Hepatocyte (in vitro differentiated cells): ENCODE measurements at regions not wholly inside any gene's neighbourhood (a gene's known extent, or its start where the extent isn't known, plus 50 kb on each side); places are given as distances from the start of the nearest gene placed in this dataset.
A peak's percentile ranks its signal among the peaks of the same experiment; 100 is the strongest.
"Not testable (repeated sequence)": the region's sequence is repeated elsewhere in the genome, so short reads cannot be mapped to it uniquely, and the experiment has no call there.

Source experiments
- DNase-seq: peaks from one replicate; pipeline ENCODE4 v3.0.0-alpha.2; 2016; ENCODE audit warnings: low spot score
- H2AFZ ChIP-seq: fragments of 200-600 bp; sonication (generic); 2 replicates; pipeline ENCODE4 v1.6.0; 2016; ENCODE audit warnings: antibody characterized with exemption, mild to moderate bottlenecking
- H3K27ac ChIP-seq: fragments of 200-600 bp; sonication (generic); 2 replicates; pipeline ENCODE4 v1.5.1; 2016; ENCODE audit warnings: mild to moderate bottlenecking
- H3K27me3 ChIP-seq: fragments of 200-600 bp; sonication (generic); 2 replicates; pipeline ENCODE4 v1.6.1; 2016
- H3K36me3 ChIP-seq: fragments of 200-600 bp; sonication (generic); replicated peaks from 2 replicates; pipeline ENCODE4 v1.5.1; 2016; ENCODE audit warnings: low read depth; ENCODE audit not compliant: insufficient read depth
- H3K4me1 ChIP-seq: fragments of 200-600 bp; sonication (generic); 2 replicates; pipeline ENCODE4 v1.5.1; 2016; ENCODE audit warnings: mild to moderate bottlenecking, moderate library complexity; ENCODE audit not compliant: insufficient read depth
- H3K4me2 ChIP-seq: fragments of 200-600 bp; sonication (generic); 2 replicates; pipeline ENCODE4 v1.6.0; 2016
- H3K4me3 ChIP-seq: fragments of 200-600 bp; sonication (generic); 2 replicates; pipeline ENCODE4 v1.5.1; 2016; ENCODE audit warnings: mild to moderate bottlenecking
- H3K79me2 ChIP-seq: fragments of 200-600 bp; sonication (generic); 2 replicates; pipeline ENCODE4 v1.6.0; 2017; ENCODE audit warnings: mild to moderate bottlenecking
- H3K9me2 ChIP-seq: fragments of 200-600 bp; sonication (generic); replicated peaks from 2 replicates; pipeline ENCODE4 v1.6.0; 2017; ENCODE audit warnings: mild to moderate bottlenecking; ENCODE audit not compliant: insufficient read depth
- H3K9me3 ChIP-seq: fragments of 200-600 bp; sonication (generic); 2 replicates; pipeline ENCODE4 v1.5.1; 2016; ENCODE audit warnings: low read depth, mild to moderate bottlenecking
- H4K20me1 ChIP-seq: fragments of 200-600 bp; sonication (generic); 2 replicates; pipeline ENCODE4 v1.6.0; 2016; ENCODE audit warnings: mild to moderate bottlenecking; ENCODE audit not compliant: insufficient read depth, poor library complexity, severe bottlenecking
- EZH2 ChIP-seq: fragments of 200-600 bp; sonication (generic); IDR thresholded peaks from 2 replicates; pipeline ENCODE4 v1.6.1; 2016; ENCODE audit warnings: antibody characterized with exemption, mild to moderate bottlenecking, borderline replicate concordance
- EZH2phosphoT487 ChIP-seq: fragments of 200-600 bp; sonication (generic); IDR thresholded peaks from one replicate; pipeline ENCODE4 v1.6.1; 2018; ENCODE audit warnings: antibody characterized with exemption, mild to moderate bottlenecking, low read depth, moderate library complexity; ENCODE audit not compliant: unreplicated experiment, severe bottlenecking
- WGBS: methylation state at CpG from one replicate; pipeline ENCODE4 v1.1.6; 2016; ENCODE audit warnings: low lambda C conversion rate; ENCODE audit errors: missing lambda C conversion rate; 5-methylcytosine and 5-hydroxymethylcytosine counted together
- TF ChIP-seq, protein P1 (sequence below): fragments of 200-600 bp; sonication (generic); IDR thresholded peaks from 2 replicates; pipeline ENCODE4 v1.5.1; 2016; ENCODE audit warnings: antibody characterized with exemption, mild to moderate bottlenecking; ENCODE audit not compliant: poor library complexity

DNA sequence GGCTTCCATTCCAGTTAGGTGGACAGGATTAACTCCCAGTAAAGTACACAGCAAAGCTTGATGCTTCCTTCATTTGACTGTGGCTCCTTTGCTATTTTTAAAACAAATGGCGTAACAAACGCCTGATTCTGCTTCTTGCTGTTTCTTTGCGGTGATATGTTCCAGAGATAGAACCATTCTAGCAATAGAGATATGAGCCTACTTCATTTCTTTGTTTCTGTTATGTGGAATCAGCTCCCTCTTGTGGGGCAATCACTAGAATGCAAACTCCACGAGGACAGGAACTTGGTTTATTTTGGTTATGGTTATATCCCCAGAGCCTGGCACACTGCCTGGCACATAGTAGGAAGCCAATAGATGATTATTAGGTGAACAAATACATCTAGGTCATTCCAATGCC lies 122.6 kb upstream of the SLC6A11 start:
- Histone ChIP-seq H3K4me2 (no peak overlapping the region), H3K36me3 (no peaks in the 10 kb centered on the region), H3K4me1 (no peaks in the 10 kb centered on the region), H3K27ac (no peak overlapping the region), H2AFZ (no peak overlapping the region), H3K4me3 (no peak overlapping the region), H3K27me3 (no peaks in the 10 kb centered on the region), H4K20me1 (no peaks in the 10 kb centered on the region), H3K9me3 (no peaks in the 10 kb centered on the region), H3K79me2 (no peaks in the 10 kb centered on the region), H3K9me2 (no peaks in the 10 kb centered on the region)
- TF ChIP-seq EZH2 = no peak
- TF ChIP-seq, protein P1, sequence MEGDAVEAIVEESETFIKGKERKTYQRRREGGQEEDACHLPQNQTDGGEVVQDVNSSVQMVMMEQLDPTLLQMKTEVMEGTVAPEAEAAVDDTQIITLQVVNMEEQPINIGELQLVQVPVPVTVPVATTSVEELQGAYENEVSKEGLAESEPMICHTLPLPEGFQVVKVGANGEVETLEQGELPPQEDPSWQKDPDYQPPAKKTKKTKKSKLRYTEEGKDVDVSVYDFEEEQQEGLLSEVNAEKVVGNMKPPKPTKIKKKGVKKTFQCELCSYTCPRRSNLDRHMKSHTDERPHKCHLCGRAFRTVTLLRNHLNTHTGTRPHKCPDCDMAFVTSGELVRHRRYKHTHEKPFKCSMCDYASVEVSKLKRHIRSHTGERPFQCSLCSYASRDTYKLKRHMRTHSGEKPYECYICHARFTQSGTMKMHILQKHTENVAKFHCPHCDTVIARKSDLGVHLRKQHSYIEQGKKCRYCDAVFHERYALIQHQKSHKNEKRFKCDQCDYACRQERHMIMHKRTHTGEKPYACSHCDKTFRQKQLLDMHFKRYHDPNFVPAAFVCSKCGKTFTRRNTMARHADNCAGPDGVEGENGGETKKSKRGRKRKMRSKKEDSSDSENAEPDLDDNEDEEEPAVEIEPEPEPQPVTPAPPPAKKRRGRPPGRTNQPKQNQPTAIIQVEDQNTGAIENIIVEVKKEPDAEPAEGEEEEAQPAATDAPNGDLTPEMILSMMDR = peak; percentile 25
- no peak for TF ChIP-seq EZH2phosphoT487
- 71% methylated on average over 4 of the region's 4 CpGs for WGBS
- no peak for DNase-seq

DNA sequence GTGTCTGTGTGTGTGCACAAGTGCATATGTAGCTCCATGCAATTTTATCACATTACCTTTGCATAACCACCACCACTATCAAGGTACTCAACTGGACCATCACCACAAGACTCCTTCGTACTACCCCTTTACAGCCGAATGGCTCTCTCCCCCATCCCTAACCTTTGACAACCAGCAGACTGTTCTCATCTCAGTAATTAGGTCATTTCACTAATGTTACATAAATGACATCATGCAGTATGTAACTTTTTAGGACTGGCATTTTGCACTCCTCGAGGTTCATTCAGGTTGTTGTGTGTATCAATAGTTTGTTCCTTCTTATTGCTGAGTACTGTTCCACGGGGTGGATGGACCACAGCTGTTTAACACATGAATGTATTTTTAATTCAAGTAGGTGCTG lies 121.8 kb upstream of the SLC6A11 start:
- no peaks in the 10 kb centered on the region for H3K9me2 ChIP-seq
- H3K4me3 ChIP-seq = no peak overlapping the region
- no peaks in the 10 kb centered on the region for H4K20me1 ChIP-seq
- H3K4me2 ChIP-seq = no peak overlapping the region
- H3K36me3 ChIP-seq = no peaks in the 10 kb centered on the region
- H2AFZ ChIP-seq = no peak overlapping the region
- 78% methylated on average over 4 of the region's 4 CpGs for WGBS
- H3K27me3 ChIP-seq = no peaks in the 10 kb centered on the region
- H3K9me3 ChIP-seq = no peaks in the 10 kb centered on the region
- no peak overlapping the region for H3K27ac ChIP-seq
- H3K79me2 ChIP-seq = no peaks in the 10 kb centered on the region
- no peak for DNase-seq
- TF ChIP-seq, protein P1 = no peak
- TF ChIP-seq EZH2phosphoT487 (no peak), EZH2 (no peak)
- H3K4me1 ChIP-seq = no peaks in the 10 kb centered on the region

DNA sequence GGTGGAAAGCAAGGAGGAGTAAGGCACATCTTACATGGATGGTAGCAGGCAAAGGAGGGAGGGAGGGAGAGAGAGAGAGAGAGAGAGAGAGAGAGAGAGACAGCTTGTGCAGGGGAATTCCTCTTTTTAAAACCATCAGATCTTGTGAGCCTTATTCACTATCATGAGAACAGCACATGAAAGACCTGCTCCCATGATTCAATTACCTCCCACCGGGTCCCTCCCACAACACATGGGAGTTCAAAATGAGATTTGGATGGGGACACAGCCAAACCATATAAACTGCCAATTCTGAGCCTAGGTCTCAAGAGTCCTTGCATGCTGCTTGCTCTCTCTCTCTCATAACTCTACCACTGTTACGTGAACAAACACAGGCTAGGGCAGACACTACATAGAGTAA lies 120.8 kb upstream of the SLC6A11 start:
- 62% methylated on average over 2 of the region's 2 CpGs for WGBS
- DNase-seq, H4K20me1 ChIP-seq: not testable (repeated sequence)

DNA sequence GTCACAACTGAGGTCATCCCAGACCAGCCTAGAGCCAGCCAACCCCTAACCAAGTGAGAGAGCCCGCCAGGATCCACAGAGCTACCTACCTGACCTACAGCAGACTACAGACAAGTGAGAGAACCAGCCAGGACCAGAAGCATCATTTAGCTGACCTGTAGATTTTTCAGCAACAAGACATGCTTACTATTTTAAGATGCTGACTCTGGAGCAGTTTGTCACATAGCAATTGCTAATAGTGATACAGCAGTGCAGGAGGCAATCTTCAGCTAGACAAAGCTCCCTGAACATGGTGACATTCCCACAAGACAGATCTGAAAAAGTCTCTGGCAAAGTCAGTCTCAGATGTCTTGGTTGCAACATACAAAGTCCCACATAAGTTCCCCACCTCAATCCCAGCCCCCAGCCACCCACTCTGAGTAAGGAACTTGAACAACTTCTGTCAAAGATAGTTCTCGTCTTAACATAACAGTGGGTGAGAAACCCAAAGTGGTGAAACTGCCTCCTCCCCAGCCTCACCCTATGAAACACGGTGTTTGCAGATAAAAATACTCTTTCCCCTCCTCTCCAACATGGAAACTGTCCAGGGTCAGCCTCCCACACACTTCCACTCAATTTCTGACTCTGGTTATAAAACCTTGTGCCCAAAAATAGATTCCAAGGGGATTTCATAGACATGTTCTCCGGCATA lies 120.3 kb upstream of the SLC6A11 start:
- no peaks in the 10 kb centered on the region for H3K36me3 ChIP-seq

More for the DNA sequence above, 120.8 kb upstream of the SLC6A11 start:
- not testable (repeated sequence) for H3K4me2 ChIP-seq, H3K27ac ChIP-seq, H3K79me2 ChIP-seq, H3K4me1 ChIP-seq, H3K36me3 ChIP-seq, H2AFZ ChIP-seq, H3K9me2 ChIP-seq, H3K9me3 ChIP-seq, H3K4me3 ChIP-seq, H3K27me3 ChIP-seq

More for the DNA sequence above, 120.3 kb upstream of the SLC6A11 start:
- no peak overlapping the region for H3K4me2 ChIP-seq
- H3K79me2 ChIP-seq = no peaks in the 10 kb centered on the region
- H3K4me3 ChIP-seq = no peak overlapping the region
- H3K4me1 ChIP-seq = no peaks in the 10 kb centered on the region
- TF ChIP-seq, protein P1 = no peak
- TF ChIP-seq EZH2phosphoT487 (no peak), EZH2 (no peak)
- no peak overlapping the region for H3K27ac ChIP-seq
- H2AFZ ChIP-seq = no peak overlapping the region
- no peaks in the 10 kb centered on the region for H3K9me2 ChIP-seq
- H4K20me1 ChIP-seq = no peaks in the 10 kb centered on the region
- WGBS = 77% methylated on average over 4 of the region's 4 CpGs
- no peaks in the 10 kb centered on the region for H3K9me3 ChIP-seq
- peaks cover 6% of the 10 kb centered on the region for H3K27me3 ChIP-seq
- DNase-seq = no peak
